ENCODE measurements at regions not wholly inside any gene's neighbourhood (a gene's known extent, or its start where the extent isn't known, plus 50 kb on each side); places are given as distances from the start of the nearest gene placed in this dataset.

DNA sequence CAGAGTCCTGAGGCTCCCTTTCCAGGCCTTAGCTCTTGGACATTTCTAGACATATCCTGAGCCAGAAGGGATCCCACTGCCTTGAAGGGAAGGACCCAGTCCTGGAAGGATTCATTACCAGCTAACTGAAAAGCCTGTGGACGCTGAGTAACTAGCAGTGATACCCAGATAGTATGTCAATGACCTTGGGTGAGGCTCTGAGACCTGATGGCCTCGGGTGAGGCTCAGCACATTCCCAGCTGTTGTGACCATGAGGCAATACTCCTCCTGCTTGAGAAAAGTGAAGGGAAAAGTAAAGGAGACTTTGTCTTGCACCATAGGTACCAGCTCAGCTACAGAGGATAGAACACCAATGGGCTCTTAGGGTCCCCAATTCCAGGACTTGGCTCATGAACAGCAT lies 268.1 kb downstream of the DKK2 start:
- Histone ChIP-seq H3K4me3 (ENCODE audit: low read depth, low read length) (no peak overlapping the region), H3K4me1 (ENCODE audit: control insufficient read depth, insufficient read depth, low read length) (no peaks in the 10 kb centered on the region), H3K9me3 (ENCODE audit: control insufficient read depth, insufficient read depth, low read length) (no peaks in the 10 kb centered on the region), H3K27me3 (ENCODE audit: control insufficient read depth, insufficient read depth, low read length) (no peaks in the 10 kb centered on the region), H3K27ac (ENCODE audit: low read depth, low read length) (no peak overlapping the region), H3K36me3 (ENCODE audit: control insufficient read depth, insufficient read depth, low read length) (no peaks in the 10 kb centered on the region), H3K9ac (ENCODE audit: low read depth, low read length) (no peak overlapping the region)

- H3K9me3 ChIP-seq (ENCODE audit: control insufficient read depth, insufficient read depth, low read length) = no peaks in the 10 kb centered on the region
- H3K27me3 ChIP-seq (ENCODE audit: control insufficient read depth, insufficient read depth, low read length) = no peaks in the 10 kb centered on the region
- H3K36me3 ChIP-seq (ENCODE audit: control insufficient read depth, insufficient read depth, low read length) = no peaks in the 10 kb centered on the region
- no peaks in the 10 kb centered on the region for H3K4me1 ChIP-seq (ENCODE audit: control insufficient read depth, insufficient read depth, low read length)
- no peak overlapping the region for H3K9ac ChIP-seq (ENCODE audit: low read depth, low read length)
- no peak overlapping the region for H3K4me3 ChIP-seq (ENCODE audit: low read depth, low read length)
- H3K27ac ChIP-seq (ENCODE audit: low read depth, low read length) = no peak overlapping the region
These were observed 269.6 kb downstream of the DKK2 start for GRCh38 chr4:106766519-106766918.

GRCh38 chr4:106764774-106765173 lies 271.3 kb downstream of the DKK2 start:
- Histone ChIP-seq H3K27me3 (ENCODE audit: control insufficient read depth, insufficient read depth, low read length) (no peaks in the 10 kb centered on the region), H3K4me3 (ENCODE audit: low read depth, low read length) (no peak overlapping the region), H3K9ac (ENCODE audit: low read depth, low read length) (no peak overlapping the region), H3K36me3 (ENCODE audit: control insufficient read depth, insufficient read depth, low read length) (no peaks in the 10 kb centered on the region), H3K9me3 (ENCODE audit: control insufficient read depth, insufficient read depth, low read length) (no peaks in the 10 kb centered on the region), H3K27ac (ENCODE audit: low read depth, low read length) (no peak overlapping the region), H3K4me1 (ENCODE audit: control insufficient read depth, insufficient read depth, low read length) (no peaks in the 10 kb centered on the region)

GRCh38 chr4:106762666-106763443 lies 273.3 kb downstream of the DKK2 start:
- Histone ChIP-seq H3K36me3 (ENCODE audit: control insufficient read depth, insufficient read depth, low read length) (no peaks in the 10 kb centered on the region), H3K27ac (ENCODE audit: low read depth, low read length) (no peak overlapping the region), H3K27me3 (ENCODE audit: control insufficient read depth, insufficient read depth, low read length) (no peaks in the 10 kb centered on the region), H3K9me3 (ENCODE audit: control insufficient read depth, insufficient read depth, low read length) (no peaks in the 10 kb centered on the region), H3K9ac (ENCODE audit: low read depth, low read length) (no peak overlapping the region), H3K4me1 (ENCODE audit: control insufficient read depth, insufficient read depth, low read length) (no peaks in the 10 kb centered on the region), H3K4me3 (ENCODE audit: low read depth, low read length) (no peak overlapping the region)

- Histone ChIP-seq H3K4me1 (ENCODE audit: control insufficient read depth, insufficient read depth, low read length) (no peaks in the 10 kb centered on the region), H3K4me3 (ENCODE audit: low read depth, low read length) (no peak overlapping the region), H3K9ac (ENCODE audit: low read depth, low read length) (no peak overlapping the region), H3K9me3 (ENCODE audit: control insufficient read depth, insufficient read depth, low read length) (no peaks in the 10 kb centered on the region), H3K27ac (ENCODE audit: low read depth, low read length) (no peak overlapping the region), H3K27me3 (ENCODE audit: control insufficient read depth, insufficient read depth, low read length) (no peaks in the 10 kb centered on the region), H3K36me3 (ENCODE audit: control insufficient read depth, insufficient read depth, low read length) (no peaks in the 10 kb centered on the region)
These were observed 282.7 kb downstream of the DKK2 start for GRCh38 chr4:106753426-106753825.

DNA sequence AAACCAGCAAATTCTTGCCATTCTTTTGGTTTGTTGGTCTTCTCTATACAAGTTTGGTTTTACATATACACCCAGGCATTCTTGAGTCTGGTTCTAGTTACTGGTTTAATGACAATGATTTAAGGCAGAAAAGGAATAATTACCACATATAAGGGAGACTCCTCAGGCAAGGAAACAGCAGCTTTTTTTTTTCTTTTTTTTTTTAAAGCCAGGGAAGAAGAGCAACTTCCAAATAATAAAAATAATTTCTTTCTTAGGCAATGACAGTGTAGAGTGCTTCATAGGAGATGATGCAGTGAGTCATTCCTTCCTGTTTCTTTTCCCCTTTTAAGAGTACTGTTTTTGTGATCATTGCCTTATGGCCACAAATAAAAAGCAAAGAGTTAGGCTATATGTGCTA lies 289.7 kb downstream of the DKK2 start:
- Histone ChIP-seq H3K36me3 (ENCODE audit: control insufficient read depth, insufficient read depth, low read length) (no peaks in the 10 kb centered on the region), H3K27ac (ENCODE audit: low read depth, low read length) (no peak overlapping the region), H3K4me1 (ENCODE audit: control insufficient read depth, insufficient read depth, low read length) (no peaks in the 10 kb centered on the region), H3K27me3 (ENCODE audit: control insufficient read depth, insufficient read depth, low read length) (no peaks in the 10 kb centered on the region), H3K4me3 (ENCODE audit: low read depth, low read length) (no peak overlapping the region), H3K9me3 (ENCODE audit: control insufficient read depth, insufficient read depth, low read length) (no peaks in the 10 kb centered on the region), H3K9ac (ENCODE audit: low read depth, low read length) (no peak overlapping the region)

- H3K9me3 ChIP-seq (ENCODE audit: control insufficient read depth, insufficient read depth, low read length) = no peaks in the 10 kb centered on the region
- no peak overlapping the region for H3K27ac ChIP-seq (ENCODE audit: low read depth, low read length)
- no peak overlapping the region for H3K9ac ChIP-seq (ENCODE audit: low read depth, low read length)
- no peak overlapping the region for H3K4me3 ChIP-seq (ENCODE audit: low read depth, low read length)
- no peaks in the 10 kb centered on the region for H3K27me3 ChIP-seq (ENCODE audit: control insufficient read depth, insufficient read depth, low read length)
- no peaks in the 10 kb centered on the region for H3K36me3 ChIP-seq (ENCODE audit: control insufficient read depth, insufficient read depth, low read length)
- H3K4me1 ChIP-seq (ENCODE audit: control insufficient read depth, insufficient read depth, low read length) = no peaks in the 10 kb centered on the region
These were observed 298.0 kb downstream of the DKK2 start for GRCh38 chr4:106738121-106738520.

DNA sequence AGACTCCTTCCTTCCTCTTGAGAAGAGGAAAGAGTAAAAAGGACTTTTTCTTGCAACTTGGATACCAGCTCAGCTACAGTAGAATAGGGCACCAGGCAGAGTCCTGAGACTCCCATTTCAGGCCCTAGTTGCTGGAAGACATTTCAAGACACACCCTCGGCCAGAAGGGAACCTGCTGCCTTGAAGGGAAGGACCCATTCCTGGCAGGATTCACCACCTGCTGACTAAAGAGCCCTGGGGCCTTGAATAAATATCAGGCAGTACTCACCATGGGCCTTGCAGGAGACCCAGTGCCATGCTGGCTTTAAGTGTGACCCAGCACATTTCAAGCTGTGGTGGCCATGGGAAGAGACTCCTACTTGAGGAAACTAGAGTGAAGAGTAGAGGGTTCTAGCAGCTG lies 317.6 kb downstream of the DKK2 start:
- Histone ChIP-seq H3K9me3 (ENCODE audit: control insufficient read depth, insufficient read depth, low read length) (no peaks in the 10 kb centered on the region), H3K4me3 (ENCODE audit: low read depth, low read length) (no peak overlapping the region), H3K27ac (ENCODE audit: low read depth, low read length) (no peak overlapping the region), H3K27me3 (ENCODE audit: control insufficient read depth, insufficient read depth, low read length) (no peaks in the 10 kb centered on the region), H3K4me1 (ENCODE audit: control insufficient read depth, insufficient read depth, low read length) (no peaks in the 10 kb centered on the region), H3K36me3 (ENCODE audit: control insufficient read depth, insufficient read depth, low read length) (no peaks in the 10 kb centered on the region), H3K9ac (ENCODE audit: low read depth, low read length) (no peak overlapping the region)

DNA sequence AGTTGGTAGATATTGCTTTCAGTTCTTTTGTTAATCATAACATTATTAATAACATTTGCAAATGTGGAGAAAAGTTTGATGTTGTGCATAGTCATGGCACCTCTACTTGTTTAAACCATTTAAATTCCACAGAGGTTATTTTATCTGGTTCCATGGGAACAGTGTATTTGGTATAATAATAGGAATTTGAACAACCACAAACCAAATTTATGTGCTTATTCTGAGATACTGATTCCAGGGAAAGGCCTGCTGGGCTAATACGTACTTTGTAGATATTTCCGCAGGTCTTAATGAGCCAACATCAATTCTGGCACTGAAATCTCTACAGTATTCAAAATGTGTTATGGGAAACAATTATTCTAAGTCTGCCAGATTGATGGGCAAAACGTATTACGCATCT lies 319.0 kb downstream of the DKK2 start:
- Histone ChIP-seq H3K4me3 (ENCODE audit: low read depth, low read length) (no peak overlapping the region), H3K9me3 (ENCODE audit: control insufficient read depth, insufficient read depth, low read length) (no peaks in the 10 kb centered on the region), H3K4me1 (ENCODE audit: control insufficient read depth, insufficient read depth, low read length) (no peaks in the 10 kb centered on the region), H3K9ac (ENCODE audit: low read depth, low read length) (no peak overlapping the region), H3K36me3 (ENCODE audit: control insufficient read depth, insufficient read depth, low read length) (no peaks in the 10 kb centered on the region), H3K27ac (ENCODE audit: low read depth, low read length) (no peak overlapping the region), H3K27me3 (ENCODE audit: control insufficient read depth, insufficient read depth, low read length) (no peaks in the 10 kb centered on the region)

DNA sequence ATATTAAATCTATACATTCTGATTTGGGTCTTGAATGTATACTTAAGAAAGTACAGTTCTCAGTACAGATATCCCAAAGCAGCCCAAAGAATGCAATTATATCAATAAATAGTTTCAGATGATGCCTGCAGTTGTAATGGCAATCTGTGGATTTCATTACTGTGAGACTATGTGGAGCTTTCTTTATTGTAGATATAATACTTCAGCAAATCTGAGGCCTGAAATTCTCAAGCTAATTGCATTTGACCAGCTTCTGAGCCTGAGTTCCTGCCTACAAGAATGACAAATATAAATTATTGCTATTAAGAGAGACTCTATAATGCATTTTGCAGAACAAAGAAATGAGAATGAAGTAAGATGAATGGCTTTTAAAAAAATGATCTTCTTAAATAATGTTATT lies 320.3 kb downstream of the DKK2 start:
- Histone ChIP-seq H3K27ac (ENCODE audit: low read depth, low read length) (no peak overlapping the region), H3K9ac (ENCODE audit: low read depth, low read length) (no peak overlapping the region), H3K36me3 (ENCODE audit: control insufficient read depth, insufficient read depth, low read length) (no peaks in the 10 kb centered on the region), H3K27me3 (ENCODE audit: control insufficient read depth, insufficient read depth, low read length) (no peaks in the 10 kb centered on the region), H3K4me1 (ENCODE audit: control insufficient read depth, insufficient read depth, low read length) (no peaks in the 10 kb centered on the region), H3K4me3 (ENCODE audit: low read depth, low read length) (no peak overlapping the region), H3K9me3 (ENCODE audit: control insufficient read depth, insufficient read depth, low read length) (no peaks in the 10 kb centered on the region)

- Histone ChIP-seq H3K9me3 (ENCODE audit: control insufficient read depth, insufficient read depth, low read length) (no peaks in the 10 kb centered on the region), H3K9ac (ENCODE audit: low read depth, low read length) (no peak overlapping the region), H3K27ac (ENCODE audit: low read depth, low read length) (no peak overlapping the region), H3K4me3 (ENCODE audit: low read depth, low read length) (no peak overlapping the region), H3K27me3 (ENCODE audit: control insufficient read depth, insufficient read depth, low read length) (no peaks in the 10 kb centered on the region), H3K4me1 (ENCODE audit: control insufficient read depth, insufficient read depth, low read length) (no peaks in the 10 kb centered on the region), H3K36me3 (ENCODE audit: control insufficient read depth, insufficient read depth, low read length) (no peaks in the 10 kb centered on the region)
These were observed 327.7 kb downstream of the DKK2 start for GRCh38 chr4:106708464-106708816.
